Tibial nerve (tissue), 4 donors: ENCODE measurements at regions not wholly inside any gene's neighbourhood (a gene's known extent, or its start where the extent isn't known, plus 50 kb on each side); places are given as distances from the start of the nearest gene placed in this dataset.

Experiments
- EP300 ChIP-seq, 2 donors: sonication (generic); formaldehyde crosslinking; IDR thresholded peaks; one replicate each; pipeline ENCODE4 v1.6.1; 2017; ENCODE audit warnings: antibody characterized with exemption in 2 of 2, mild to moderate bottlenecking in 1 of 2
- POLR2A ChIP-seq, 2 donors: fragments of 450-650 bp; IDR thresholded peaks; one replicate each; pipeline ENCODE4 v1.6.1; 2017; ENCODE audit warnings: antibody characterized with exemption in 2 of 2, mild to moderate bottlenecking in 2 of 2, moderate library complexity in 2 of 2
- TF ChIP-seq, protein P1 (sequence below), 5 experiments: fragments of 200-600 bp in 3 of 5; fragments of 450-650 bp in 2 of 5; sonication (generic) in 3 of 5; IDR thresholded peaks; one replicate each; pipeline ENCODE4 v1.5.1; 2016 to 2019; ENCODE audit warnings: antibody characterized with exemption in 5 of 5, mild to moderate bottlenecking in 3 of 5, moderate library complexity in 2 of 5

DNA sequence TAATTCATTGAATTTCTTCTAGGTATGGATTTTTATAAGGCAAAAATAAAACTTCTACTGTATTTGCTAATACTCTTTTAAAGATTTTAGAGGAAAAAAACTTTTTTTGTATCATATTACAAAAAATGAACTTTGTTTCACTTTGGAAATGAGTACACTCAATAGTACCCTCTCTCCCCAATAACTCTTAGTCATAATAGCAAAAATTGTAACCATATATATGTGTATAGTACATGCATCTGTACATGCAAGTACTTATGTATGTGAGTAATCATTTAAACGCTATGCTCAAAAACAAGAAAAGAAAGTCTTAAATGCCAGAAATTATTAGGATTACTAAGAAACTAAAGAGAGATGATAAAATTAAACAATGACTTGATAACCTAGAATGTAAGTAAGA lies 95.9 kb upstream of the HGF start:
- TF ChIP-seq, protein P1, sequence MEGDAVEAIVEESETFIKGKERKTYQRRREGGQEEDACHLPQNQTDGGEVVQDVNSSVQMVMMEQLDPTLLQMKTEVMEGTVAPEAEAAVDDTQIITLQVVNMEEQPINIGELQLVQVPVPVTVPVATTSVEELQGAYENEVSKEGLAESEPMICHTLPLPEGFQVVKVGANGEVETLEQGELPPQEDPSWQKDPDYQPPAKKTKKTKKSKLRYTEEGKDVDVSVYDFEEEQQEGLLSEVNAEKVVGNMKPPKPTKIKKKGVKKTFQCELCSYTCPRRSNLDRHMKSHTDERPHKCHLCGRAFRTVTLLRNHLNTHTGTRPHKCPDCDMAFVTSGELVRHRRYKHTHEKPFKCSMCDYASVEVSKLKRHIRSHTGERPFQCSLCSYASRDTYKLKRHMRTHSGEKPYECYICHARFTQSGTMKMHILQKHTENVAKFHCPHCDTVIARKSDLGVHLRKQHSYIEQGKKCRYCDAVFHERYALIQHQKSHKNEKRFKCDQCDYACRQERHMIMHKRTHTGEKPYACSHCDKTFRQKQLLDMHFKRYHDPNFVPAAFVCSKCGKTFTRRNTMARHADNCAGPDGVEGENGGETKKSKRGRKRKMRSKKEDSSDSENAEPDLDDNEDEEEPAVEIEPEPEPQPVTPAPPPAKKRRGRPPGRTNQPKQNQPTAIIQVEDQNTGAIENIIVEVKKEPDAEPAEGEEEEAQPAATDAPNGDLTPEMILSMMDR (IDR thresholded peaks at IDR 0.05): no peak
- TF ChIP-seq POLR2A (IDR thresholded peaks at IDR 0.05) (no peak), EP300 (IDR thresholded peaks at IDR 0.05) (no peak)
